Gastroesophageal sphincter (tissue), 4 donors: ENCODE measurements at regions not wholly inside any gene's neighbourhood (a gene's known extent, or its start where the extent isn't known, plus 50 kb on each side); places are given as distances from the start of the nearest gene placed in this dataset.
A peak's percentile ranks its signal among the peaks of the same experiment; 100 is the strongest.

Experiments
- ATAC-seq: fragments of 150-250 bp; one replicate; pipeline ENCODE4 v1.9.1; 2016; ENCODE audit warnings: mild to moderate bottlenecking, moderate library complexity
- H3K27ac ChIP-seq, 4 donors: fragments of 200-600 bp; sonication (generic) in 3 of 4; 1 replicate in 3 of 4; 2 replicates in 1 of 4; pipeline ENCODE4 v1.5.1; 2016 to 2019
- H3K27me3 ChIP-seq: fragments of 200-600 bp; sonication (generic); one replicate; pipeline ENCODE4 v1.5.1; 2019
- H3K36me3 ChIP-seq, 2 donors: fragments of 200-600 bp; sonication (generic); one replicate each; pipeline ENCODE4 v1.5.1; 2019; ENCODE audit warnings: control low read depth in 1 of 2
- H3K4me1 ChIP-seq, 3 donors: fragments of 200-600 bp; sonication (generic); 1 replicate in 2 of 3; 2 replicates in 1 of 3; pipeline ENCODE4 v1.5.1; 2016 to 2019; ENCODE audit warnings: control low read depth in 2 of 3
- H3K4me3 ChIP-seq, 2 donors: fragments of 200-600 bp; sonication (generic); one replicate each; pipeline ENCODE4 v1.5.1; 2019; ENCODE audit warnings: mild to moderate bottlenecking in 1 of 2, moderate library complexity in 1 of 2
- H3K9me3 ChIP-seq, 3 donors: fragments of 200-600 bp; sonication (generic); one replicate each; pipeline ENCODE4 v1.5.1; 2017 to 2019; ENCODE audit warnings: control low read depth in 2 of 3
- EP300 ChIP-seq: sonication (generic); formaldehyde crosslinking; IDR thresholded peaks from one replicate; pipeline ENCODE4 v1.6.1; 2017; ENCODE audit warnings: antibody characterized with exemption, mild to moderate bottlenecking
- POLR2A ChIP-seq, 2 donors: fragments of 450-650 bp; IDR thresholded peaks; one replicate each; pipeline ENCODE4 v1.6.1; 2017; ENCODE audit warnings: antibody characterized with exemption in 2 of 2, mild to moderate bottlenecking in 2 of 2, moderate library complexity in 1 of 2
- POLR2AphosphoS5 ChIP-seq: sonication (generic); formaldehyde crosslinking; IDR thresholded peaks from one replicate; pipeline ENCODE4 v1.6.1; 2017; ENCODE audit warnings: antibody characterized with exemption
- WGBS, 2 donors: methylation state at CpG; one replicate each; pipeline ENCODE4 v1.1.5; 2018; ENCODE audit warnings: low coverage in 1 of 2; 5-methylcytosine and 5-hydroxymethylcytosine counted together
- TF ChIP-seq, protein P1 (sequence below), 4 experiments: fragments of 200-600 bp in 2 of 4; fragments of 450-650 bp in 2 of 4; sonication (generic) in 1 of 4; IDR thresholded peaks; one replicate each; pipeline ENCODE4 v1.5.1; 2017 to 2019; ENCODE audit warnings: antibody characterized with exemption in 4 of 4, mild to moderate bottlenecking in 2 of 4, moderate library complexity in 2 of 4

DNA sequence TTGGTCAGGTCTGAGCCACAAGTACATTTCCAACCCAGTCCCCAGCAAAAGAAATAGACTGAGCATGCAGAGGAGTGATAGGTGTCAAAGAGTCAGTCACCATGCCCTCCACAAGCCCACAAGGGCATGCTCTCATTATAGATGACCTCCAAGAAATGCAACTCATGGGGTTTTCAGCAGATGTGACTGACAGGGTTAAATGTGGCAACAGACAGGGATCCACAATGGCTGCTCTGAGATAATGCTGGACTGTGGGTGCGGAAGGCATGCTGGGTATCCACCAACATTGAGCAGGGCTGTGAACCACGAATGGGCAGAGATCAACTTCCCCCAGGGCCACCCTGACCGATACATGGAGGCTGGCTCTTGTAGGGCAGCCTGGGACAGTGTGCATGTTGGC lies 115.8 kb downstream of the BCOR start:
- Histone ChIP-seq H3K27ac (no peak overlapping the region), H3K36me3 (no peaks in the 10 kb centered on the region), H3K9me3 (no peaks in the 10 kb centered on the region), H3K27me3 (no peaks in the 10 kb centered on the region), H3K4me1 (peaks cover 0 to 15% (median 0%) of the 10 kb centered on the region in 3 donors), H3K4me3 (no peak overlapping the region)
- WGBS, 2 donors: 100% methylated on average over 1 of the region's 3 CpGs; no CpG with 5 or more reads in 1 of the 2 donors
- TF ChIP-seq POLR2A (IDR thresholded peaks at IDR 0.05) (no peak), POLR2AphosphoS5 (no peak), EP300 (no peak)
- TF ChIP-seq, protein P1, sequence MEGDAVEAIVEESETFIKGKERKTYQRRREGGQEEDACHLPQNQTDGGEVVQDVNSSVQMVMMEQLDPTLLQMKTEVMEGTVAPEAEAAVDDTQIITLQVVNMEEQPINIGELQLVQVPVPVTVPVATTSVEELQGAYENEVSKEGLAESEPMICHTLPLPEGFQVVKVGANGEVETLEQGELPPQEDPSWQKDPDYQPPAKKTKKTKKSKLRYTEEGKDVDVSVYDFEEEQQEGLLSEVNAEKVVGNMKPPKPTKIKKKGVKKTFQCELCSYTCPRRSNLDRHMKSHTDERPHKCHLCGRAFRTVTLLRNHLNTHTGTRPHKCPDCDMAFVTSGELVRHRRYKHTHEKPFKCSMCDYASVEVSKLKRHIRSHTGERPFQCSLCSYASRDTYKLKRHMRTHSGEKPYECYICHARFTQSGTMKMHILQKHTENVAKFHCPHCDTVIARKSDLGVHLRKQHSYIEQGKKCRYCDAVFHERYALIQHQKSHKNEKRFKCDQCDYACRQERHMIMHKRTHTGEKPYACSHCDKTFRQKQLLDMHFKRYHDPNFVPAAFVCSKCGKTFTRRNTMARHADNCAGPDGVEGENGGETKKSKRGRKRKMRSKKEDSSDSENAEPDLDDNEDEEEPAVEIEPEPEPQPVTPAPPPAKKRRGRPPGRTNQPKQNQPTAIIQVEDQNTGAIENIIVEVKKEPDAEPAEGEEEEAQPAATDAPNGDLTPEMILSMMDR (IDR thresholded peaks at IDR 0.05): no peak
- ATAC-seq: no peak

- Histone ChIP-seq H3K36me3 (no peaks in the 10 kb centered on the region), H3K4me1 (peaks cover 0 to 15% (median 0%) of the 10 kb centered on the region in 3 donors), H3K9me3 (no peaks in the 10 kb centered on the region), H3K4me3 (no peak overlapping the region), H3K27ac (no peak overlapping the region), H3K27me3 (no peaks in the 10 kb centered on the region)
- TF ChIP-seq POLR2AphosphoS5 (no peak), EP300 (no peak), POLR2A (IDR thresholded peaks at IDR 0.05) (no peak)
- TF ChIP-seq, protein P1 (IDR thresholded peaks at IDR 0.05): no peak
- WGBS, 2 donors: 100% methylated on average over 2 of the region's 3 CpGs; no CpG with 5 or more reads in 1 of the 2 donors
- no peak for ATAC-seq
Observed at GRCh38 chrX:39982948-39983347, 114.8 kb downstream of the BCOR start.

GRCh38 chrX:39983715-39984114 lies 114.0 kb downstream of the BCOR start:
- no peaks in the 10 kb centered on the region for H3K27me3 ChIP-seq
- H3K9me3 ChIP-seq: no peaks in the 10 kb centered on the region
- H3K27ac ChIP-seq: no peak overlapping the region
- H3K36me3 ChIP-seq: no peaks in the 10 kb centered on the region
- ATAC-seq: no peak
- TF ChIP-seq, protein P1 (IDR thresholded peaks at IDR 0.05): no peak
- no peak for TF ChIP-seq POLR2AphosphoS5
- no peak for TF ChIP-seq EP300
- TF ChIP-seq POLR2A (IDR thresholded peaks at IDR 0.05): no peak
- peaks cover 0 to 11% (median 0%) of the 10 kb centered on the region in 3 donors for H3K4me1 ChIP-seq
- WGBS, 2 donors: 58 to 69% methylated on average over 3 to 5 of the region's 5 CpGs
- H3K4me3 ChIP-seq: no peak overlapping the region

- peaks cover 0 to 11% (median 0%) of the 10 kb centered on the region in 3 donors for H3K4me1 ChIP-seq
- ATAC-seq: peak; percentile 39
Observed at GRCh38 chrX:39984191-39984956, 113.4 kb downstream of the BCOR start.

More at GRCh38 chrX:39984191-39984956, 113.4 kb downstream of the BCOR start:
- Histone ChIP-seq H3K27ac (no peak overlapping the region), H3K9me3 (no peaks in the 10 kb centered on the region), H3K4me3 (no peak overlapping the region), H3K36me3 (no peaks in the 10 kb centered on the region), H3K27me3 (no peaks in the 10 kb centered on the region)
- WGBS, 2 donors: 21% methylated on average over 4 of the region's 14 CpGs; no CpG with 5 or more reads in 1 of the 2 donors
- TF ChIP-seq POLR2A (IDR thresholded peaks at IDR 0.05): no peak
- TF ChIP-seq, protein P1 (IDR thresholded peaks at IDR 0.05): no peak
- TF ChIP-seq POLR2AphosphoS5: no peak
- no peak for TF ChIP-seq EP300
